BE2C (cell line): ENCODE measurements at regions not wholly inside any gene's neighbourhood (a gene's known extent, or its start where the extent isn't known, plus 50 kb on each side); places are given as distances from the start of the nearest gene placed in this dataset.

Experiments used
- DNase-seq: peaks from one replicate; pipeline ENCODE4 v3.0.0-alpha.2; 2020
- H3K27me3 ChIP-seq: fragments of 250-450 bp; sonication (Bioruptor Pico); 2 replicates; pipeline ENCODE4 v1.5.1; 2020; ENCODE audit warnings: mild to moderate bottlenecking
- H3K36me3 ChIP-seq: fragments of 250-450 bp; sonication (Bioruptor Pico); 2 replicates; pipeline ENCODE4 v1.5.1; 2020; ENCODE audit warnings: mild to moderate bottlenecking
- H3K4me1 ChIP-seq: fragments of 250-450 bp; sonication (Bioruptor Pico); 2 replicates; pipeline ENCODE4 v1.5.1; 2020
- H3K4me3 ChIP-seq: 2 replicates; pipeline ENCODE4 v1.5.1; 2011; ENCODE audit warnings: low read depth, low read length
- H3K9me3 ChIP-seq: fragments of 250-450 bp; sonication (Bioruptor Pico); 2 replicates; pipeline ENCODE4 v1.5.1; 2020
- TF ChIP-seq, protein P1 (sequence below): IDR thresholded peaks from 2 replicates; pipeline ENCODE4 v1.5.1; 2012; ENCODE audit warnings: mild to moderate bottlenecking, low read depth, low read length

DNA sequence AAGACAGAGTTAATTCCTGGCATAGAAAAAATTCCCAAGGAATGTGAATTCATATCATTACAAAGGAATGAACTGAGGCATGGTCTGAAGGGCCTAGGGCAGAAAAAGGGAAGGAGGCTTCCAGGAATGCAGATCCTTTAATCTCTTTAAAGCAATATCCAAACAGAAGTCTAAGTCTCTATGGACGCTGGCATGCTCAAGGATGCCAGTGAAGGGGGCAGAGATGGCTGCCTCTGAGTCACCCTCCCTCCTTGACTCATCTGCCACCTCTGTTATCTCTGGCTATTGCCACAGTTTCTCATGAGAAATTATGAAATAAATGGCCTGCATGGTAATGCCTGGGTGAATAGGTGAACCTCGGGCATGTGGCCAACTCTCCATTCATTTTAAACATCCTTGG lies 96.3 kb upstream of the BCL6 start:
- TF ChIP-seq, protein P1, sequence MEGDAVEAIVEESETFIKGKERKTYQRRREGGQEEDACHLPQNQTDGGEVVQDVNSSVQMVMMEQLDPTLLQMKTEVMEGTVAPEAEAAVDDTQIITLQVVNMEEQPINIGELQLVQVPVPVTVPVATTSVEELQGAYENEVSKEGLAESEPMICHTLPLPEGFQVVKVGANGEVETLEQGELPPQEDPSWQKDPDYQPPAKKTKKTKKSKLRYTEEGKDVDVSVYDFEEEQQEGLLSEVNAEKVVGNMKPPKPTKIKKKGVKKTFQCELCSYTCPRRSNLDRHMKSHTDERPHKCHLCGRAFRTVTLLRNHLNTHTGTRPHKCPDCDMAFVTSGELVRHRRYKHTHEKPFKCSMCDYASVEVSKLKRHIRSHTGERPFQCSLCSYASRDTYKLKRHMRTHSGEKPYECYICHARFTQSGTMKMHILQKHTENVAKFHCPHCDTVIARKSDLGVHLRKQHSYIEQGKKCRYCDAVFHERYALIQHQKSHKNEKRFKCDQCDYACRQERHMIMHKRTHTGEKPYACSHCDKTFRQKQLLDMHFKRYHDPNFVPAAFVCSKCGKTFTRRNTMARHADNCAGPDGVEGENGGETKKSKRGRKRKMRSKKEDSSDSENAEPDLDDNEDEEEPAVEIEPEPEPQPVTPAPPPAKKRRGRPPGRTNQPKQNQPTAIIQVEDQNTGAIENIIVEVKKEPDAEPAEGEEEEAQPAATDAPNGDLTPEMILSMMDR, result no peak
- Histone ChIP-seq H3K4me1 (no peaks in the 10 kb centered on the region), H3K4me3 (no peak overlapping the region), H3K27me3 (peaks cover 6% of the 10 kb centered on the region; the same call in 1 of the 2 replicates), H3K36me3 (no peaks in the 10 kb centered on the region), H3K9me3 (no peaks in the 10 kb centered on the region)
- no peak for DNase-seq

DNA sequence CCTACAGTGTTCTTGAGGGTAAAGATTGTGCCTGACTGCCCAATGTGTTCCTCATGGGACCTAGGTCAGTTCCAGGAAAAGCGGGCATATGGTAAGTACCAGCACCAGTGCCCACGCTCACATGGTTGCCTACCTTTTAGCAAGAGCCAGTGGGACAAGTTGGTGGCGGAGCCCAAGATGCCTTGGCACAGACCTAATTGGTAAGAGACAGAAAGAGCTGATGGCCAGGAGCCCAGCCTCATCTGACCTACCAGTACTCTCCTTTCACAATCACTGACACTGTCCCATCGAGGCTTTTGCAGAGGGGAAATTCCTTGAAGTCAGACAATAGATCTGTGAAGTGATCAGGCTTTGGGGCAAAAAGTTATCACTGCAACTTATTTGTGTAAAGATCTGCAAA lies 98.4 kb upstream of the BCL6 start:
- Histone ChIP-seq H3K27me3 (peaks cover 6% of the 10 kb centered on the region; the same call in 1 of the 2 replicates), H3K9me3 (no peaks in the 10 kb centered on the region), H3K4me1 (no peaks in the 10 kb centered on the region), H3K36me3 (no peaks in the 10 kb centered on the region), H3K4me3 (no peak overlapping the region)
- TF ChIP-seq, protein P1, result no peak
- no peak for DNase-seq

DNA sequence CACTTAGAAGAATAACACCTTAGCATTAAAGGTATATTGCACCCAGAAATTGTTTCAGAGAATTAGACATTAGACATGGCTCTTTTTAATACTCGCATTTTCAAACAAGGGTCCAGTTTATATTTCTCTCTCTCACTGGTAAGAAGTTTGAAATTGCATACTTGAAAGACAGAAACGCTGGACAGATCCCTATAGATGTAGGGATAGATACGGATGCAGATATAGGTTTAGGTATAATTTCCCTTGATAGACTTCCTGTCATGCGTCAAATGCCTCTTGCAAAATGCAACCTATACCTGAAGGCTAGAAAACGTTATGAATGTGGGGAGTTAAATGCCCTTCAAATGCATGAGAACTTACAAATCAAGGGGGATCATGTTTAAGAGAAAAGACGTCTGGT lies 99.4 kb upstream of the BCL6 start:
- Histone ChIP-seq H3K27me3 (peaks cover 6% of the 10 kb centered on the region; the same call in 1 of the 2 replicates), H3K4me3 (no peak overlapping the region), H3K9me3 (no peaks in the 10 kb centered on the region), H3K36me3 (no peaks in the 10 kb centered on the region), H3K4me1 (no peaks in the 10 kb centered on the region)
- TF ChIP-seq, protein P1, result no peak
- no peak for DNase-seq

DNA sequence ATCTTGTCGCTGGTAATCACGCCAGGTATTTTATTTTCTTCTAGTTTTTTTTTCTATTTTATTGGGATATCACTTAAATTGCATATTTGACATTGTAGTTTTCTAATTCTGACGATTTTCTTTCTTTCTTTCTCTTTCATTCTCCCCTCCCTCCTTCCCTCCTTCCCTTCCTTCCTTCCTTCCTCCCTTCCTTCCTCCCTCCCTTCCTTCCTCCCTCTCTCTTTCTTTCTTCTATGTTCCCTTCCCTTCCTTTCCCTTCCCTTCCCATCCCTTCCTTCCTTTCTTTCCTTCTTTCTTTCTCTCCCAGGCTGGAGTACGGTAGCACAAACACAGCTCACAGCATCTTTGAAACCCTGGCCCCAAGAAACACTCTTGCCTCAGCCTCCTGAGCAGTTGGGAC lies 100.6 kb upstream of the BCL6 start:
- H3K36me3 ChIP-seq, result no peaks in the 10 kb centered on the region
- no peaks in the 10 kb centered on the region for H3K9me3 ChIP-seq
- peaks cover 6% of the 10 kb centered on the region; the same call in 1 of the 2 replicates for H3K27me3 ChIP-seq
- no peak for DNase-seq
- TF ChIP-seq, protein P1, result no peak
- no peaks in the 10 kb centered on the region for H3K4me1 ChIP-seq
- no peak overlapping the region for H3K4me3 ChIP-seq

DNA sequence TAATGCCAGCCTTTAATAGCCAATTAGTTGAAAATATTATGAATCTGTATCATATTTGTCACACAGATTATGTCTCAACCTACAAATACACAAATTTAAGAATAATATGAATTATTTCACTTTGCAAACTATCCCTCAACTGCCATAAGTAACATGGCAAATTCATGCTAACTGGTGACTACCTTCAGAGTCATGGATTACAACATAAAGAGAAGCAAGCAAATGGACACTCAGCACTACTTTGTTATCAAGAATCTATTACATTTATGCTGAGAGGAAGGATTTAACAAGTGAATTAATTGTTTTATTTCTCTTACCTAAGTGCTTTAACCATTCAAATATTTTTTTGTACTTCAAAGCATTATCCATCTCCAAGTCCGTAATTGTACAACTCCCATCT lies 103.1 kb upstream of the BCL6 start:
- DNase-seq, result no peak
- Histone ChIP-seq H3K4me3 (no peak overlapping the region), H3K4me1 (no peaks in the 10 kb centered on the region), H3K9me3 (no peaks in the 10 kb centered on the region), H3K27me3 (peaks cover 6% of the 10 kb centered on the region; the same call in 1 of the 2 replicates), H3K36me3 (no peaks in the 10 kb centered on the region)
- TF ChIP-seq, protein P1, result no peak

DNA sequence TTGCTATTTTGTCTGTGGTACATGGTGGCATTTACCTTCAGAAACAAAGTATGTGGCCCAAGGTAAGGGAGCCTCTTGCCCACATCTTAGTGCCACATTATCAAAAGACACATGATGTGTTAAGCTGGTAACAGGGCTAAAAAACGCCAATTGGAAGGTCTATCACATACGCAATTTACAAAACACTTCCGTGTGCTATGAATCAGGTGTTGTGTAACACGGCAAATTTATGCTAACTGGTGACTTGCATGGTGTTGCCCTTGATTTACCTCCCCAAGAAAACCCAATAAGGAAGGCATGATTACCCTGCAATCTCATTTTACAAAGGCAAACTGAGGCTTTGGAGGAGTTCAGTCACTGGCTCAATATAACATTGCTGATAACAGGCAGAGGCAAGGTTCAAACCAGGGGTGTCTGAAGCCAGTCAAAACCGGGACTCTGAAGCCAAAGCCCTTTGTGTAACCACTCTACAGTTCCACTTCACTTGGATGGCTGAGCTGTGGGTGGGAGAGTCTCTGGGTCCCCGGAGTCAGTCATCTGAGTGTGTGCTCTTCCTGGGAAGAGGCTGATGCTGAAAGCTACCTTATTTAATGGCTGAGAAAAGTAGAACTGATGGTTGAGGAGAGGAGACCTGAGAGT lies 103.9 kb upstream of the BCL6 start:
- Histone ChIP-seq H3K4me3 (no peak overlapping the region), H3K27me3 (no peaks in the 10 kb centered on the region; the same call in 1 of the 2 replicates), H3K36me3 (no peaks in the 10 kb centered on the region), H3K4me1 (no peaks in the 10 kb centered on the region), H3K9me3 (no peaks in the 10 kb centered on the region)
- TF ChIP-seq, protein P1, result no peak
- DNase-seq, result no peak
